Pancreas (tissue), 10 donors: ENCODE measurements at regions not wholly inside any gene's neighbourhood (a gene's known extent, or its start where the extent isn't known, plus 50 kb on each side); places are given as distances from the start of the nearest gene placed in this dataset.

Experiments used
- ATAC-seq, 4 donors: fragments of 200-7000 bp; cut with Tn5 transposase; one replicate each; pipeline versions ENCODE4 v1.8.0 to v1.9.1; 2020; ENCODE audit warnings: mild to moderate bottlenecking in 4 of 4, moderate library complexity in 4 of 4
- DNase-seq, 6 donors: peaks; one replicate each; pipeline ENCODE4 v3.0.0-alpha.2; 2020
- FAIRE-seq: peaks from 2 replicates; lab custom pipeline; 2012; peaks lifted over from hg19 to GRCh38; lab: Jason Lieb, UNC
- H3K27ac ChIP-seq, 4 donors: fragments of 200-600 bp; sonication (generic); 1 replicate in 3 of 4; 2 replicates in 1 of 4; pipeline versions ENCODE4 v1.5.0 to v1.8.0; 2020
- H3K27me3 ChIP-seq, 4 donors: fragments of 200-600 bp; one replicate each; pipeline ENCODE4 v1.8.0; 2021
- H3K36me3 ChIP-seq, 3 donors: fragments of 200-600 bp; sonication (generic) in 1 of 3; one replicate each; pipeline versions ENCODE4 v1.5.0 to v1.8.0; 2020 to 2021
- H3K4me1 ChIP-seq, 3 donors: fragments of 200-600 bp; one replicate each; pipeline ENCODE4 v1.8.0; 2021
- H3K4me3 ChIP-seq, 4 donors: fragments of 200-600 bp; sonication (generic) in 2 of 4; one replicate each; pipeline versions ENCODE4 v1.5.0 to v1.8.0; 2020 to 2021
- H3K9me3 ChIP-seq, 4 donors: fragments of 200-600 bp; one replicate each; pipeline ENCODE4 v1.8.0; 2021
- CTCF ChIP-seq, 4 donors: fragments of 200-600 bp; sonication (generic) in 3 of 4; IDR thresholded peaks; one replicate each; pipeline versions ENCODE4 v1.5.0 to v1.8.0; 2021; ENCODE audit warnings: antibody characterized with exemption in 4 of 4
- WGBS, 2 donors: extraction: QIAGEN DNeasy Blood & Tissue Kit; methylation state at CpG; one replicate each; pipeline ENCODE4 v1.1.7; 2013; 5-methylcytosine and 5-hydroxymethylcytosine counted together
- intact Hi-C, 3 donors: fragments of 100-400 bp; cut with DNase I; formaldehyde crosslinking; loops; one replicate each; pipeline versions ENCODE4 v1.11.1 to v1.14.2; 2022
- donor health status: healthy with polysubstance abuse.
- donor health status: DM: no; HTN: no; CAD: no; lungs with moderate emphysema.
- donor health status: DM: no; HTN: no; CAD: no.
- donor health status: control.
- donor health status: control.
- donor health status: Bipolar disorder and iron deficiency.
- donor health status: DM: yes; HTN: yes; CAD: no.
- donor health status: DM: no; HTN: no; CAD: no.
- donor health status: DM: no; HTN: no; CAD: no.
- donor health status: DM: yes; HTN: yes; CAD: no.

DNA sequence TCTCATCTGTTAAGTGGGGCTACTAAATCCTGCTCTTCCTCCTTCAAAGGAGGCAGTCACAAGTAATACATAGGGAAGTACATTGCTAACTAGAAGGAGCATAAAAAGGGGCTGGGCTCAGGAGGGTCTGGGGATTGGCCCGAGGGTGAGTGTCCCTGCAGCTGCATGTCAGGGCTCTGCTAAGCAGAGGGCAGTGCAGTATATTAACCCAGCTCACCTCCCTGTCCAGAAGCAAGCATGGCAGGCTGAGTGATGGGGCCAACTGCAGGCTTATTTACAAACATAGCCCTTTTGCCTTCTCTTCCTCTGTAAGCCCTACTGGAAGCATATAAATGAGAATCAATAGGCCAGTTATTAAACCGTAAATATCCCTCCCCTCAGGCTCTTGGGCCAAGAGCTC, 143.2 kb upstream of the PCBD1 start:
- 42 to 51% methylated on average over 2 of the region's 2 CpGs for WGBS, 2 donors
- Histone ChIP-seq H3K4me3 (no peak overlapping the region), H3K4me1 (no peaks in the 10 kb centered on the region), H3K9me3 (no peaks in the 10 kb centered on the region), H3K36me3 (no peaks in the 10 kb centered on the region), H3K27ac (no peak overlapping the region), H3K27me3 (no peaks in the 10 kb centered on the region)
- ATAC-seq = no peak
- no peak for FAIRE-seq
- intact Hi-C loops = no loop called here
- DNase-seq = no peak
- no peak for TF ChIP-seq CTCF (IDR thresholded peaks at IDR 0.05)

DNA sequence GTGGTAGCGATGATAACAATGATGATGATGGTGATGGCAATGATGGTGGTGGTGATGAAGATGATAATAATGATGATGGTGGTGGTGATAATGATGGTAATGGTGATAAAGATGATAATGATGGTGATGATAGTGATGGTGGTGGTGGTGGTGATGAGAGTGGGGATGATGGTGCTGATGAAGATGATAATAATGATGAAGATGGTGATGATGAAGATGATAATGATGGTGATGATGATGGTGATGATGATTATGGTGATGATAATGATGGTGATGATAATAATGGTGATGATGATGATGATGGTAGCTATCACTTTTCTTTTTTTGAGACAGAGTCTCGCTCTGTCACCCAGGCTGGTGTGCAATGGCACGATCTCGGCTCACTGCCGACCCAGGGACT, 144.5 kb upstream of the PCBD1 start:
- no peak overlapping the region for H3K4me3 ChIP-seq
- ATAC-seq (no peak), DNase-seq (no peak), FAIRE-seq (no peak)
- no peak for TF ChIP-seq CTCF (IDR thresholded peaks at IDR 0.05)
- no peaks in the 10 kb centered on the region for H3K4me1 ChIP-seq
- no peak overlapping the region for H3K27ac ChIP-seq
- H3K36me3 ChIP-seq = no peaks in the 10 kb centered on the region
- H3K27me3 ChIP-seq = no peaks in the 10 kb centered on the region
- WGBS, 2 donors = 83 to 93% methylated on average over 5 of the region's 5 CpGs
- intact Hi-C loops = no loop called here
- H3K9me3 ChIP-seq = no peaks in the 10 kb centered on the region

GRCh38 chr10:71033396-71033980, 145.1 kb upstream of the PCBD1 start:
- Histone ChIP-seq H3K9me3 (no peaks in the 10 kb centered on the region), H3K27ac (no peak overlapping the region), H3K27me3 (no peaks in the 10 kb centered on the region), H3K4me3 (no peak overlapping the region), H3K36me3 (no peaks in the 10 kb centered on the region), H3K4me1 (no peaks in the 10 kb centered on the region)
- WGBS, 2 donors = 79 to 83% methylated on average over 16 of the region's 16 CpGs
- no peak for FAIRE-seq
- no peak for TF ChIP-seq CTCF (IDR thresholded peaks at IDR 0.05)
- DNase-seq = no peak
- no peak for ATAC-seq
- intact Hi-C loops = no loop called here

DNA sequence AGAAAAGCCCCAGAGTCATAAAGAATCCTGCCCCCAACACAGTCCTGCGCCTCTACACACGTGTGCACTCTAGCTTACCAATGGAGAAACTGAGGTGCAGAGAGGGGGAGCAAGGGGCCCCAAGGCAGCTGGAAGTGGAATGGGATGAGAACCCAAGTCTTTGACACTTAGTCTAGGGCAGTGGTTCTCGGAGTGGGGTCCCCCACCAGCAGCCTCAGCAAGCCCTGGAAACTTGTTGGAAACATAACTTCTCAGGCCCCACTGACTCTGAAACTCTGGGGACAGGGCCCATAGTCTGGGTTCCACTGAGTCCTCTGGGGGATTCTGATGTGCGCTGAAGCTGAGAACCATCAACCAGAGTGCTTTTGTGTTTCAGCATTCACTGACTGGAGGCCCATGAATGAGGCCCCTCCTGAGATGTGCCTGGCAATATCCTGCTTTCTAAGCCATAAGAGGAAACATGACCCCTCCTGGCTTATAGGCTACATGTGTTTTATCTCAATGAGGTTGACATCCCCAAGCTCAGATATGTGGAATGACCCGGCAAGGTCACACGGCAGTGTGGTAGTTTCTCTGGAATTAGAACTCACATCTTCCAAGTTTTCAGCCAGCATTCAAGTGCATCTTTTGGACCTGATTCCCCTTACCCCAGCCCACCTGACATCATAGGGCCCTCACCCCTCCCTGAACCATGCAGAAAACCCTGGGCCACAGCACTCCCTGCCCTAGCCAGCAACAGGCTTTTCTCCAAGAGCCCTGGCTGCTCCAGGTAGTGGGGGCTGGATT, 147.3 kb upstream of the PCBD1 start:
- Histone ChIP-seq H3K9me3 (no peaks in the 10 kb centered on the region), H3K4me3 (no peak overlapping the region), H3K4me1 (no peaks in the 10 kb centered on the region), H3K36me3 (no peaks in the 10 kb centered on the region), H3K27ac (no peak overlapping the region), H3K27me3 (no peaks in the 10 kb centered on the region)
- no peak for ATAC-seq
- no peak for TF ChIP-seq CTCF (IDR thresholded peaks at IDR 0.05)
- no peak for DNase-seq
- 60 to 70% methylated on average over 6 of the region's 6 CpGs for WGBS, 2 donors
- no peak for FAIRE-seq
- intact Hi-C loops = no loop called here
